Stimulated activated CD4-positive, alpha-beta T cell treated with anti-CD3 and anti-CD28 coated beads, Interleukin-12 subunit alpha, Interleukin-12 subunit beta, amount 100 ng/mL, for 24 hours (primary cell): ENCODE measurements at regions not wholly inside any gene's neighbourhood (a gene's known extent, or its start where the extent isn't known, plus 50 kb on each side); places are given as distances from the start of the nearest gene placed in this dataset.

Experiments used
- DNase-seq, 2 experiments: peaks; one replicate each; pipeline ENCODE4 v3.0.0-alpha.2; 2020; ENCODE audit warnings: low read depth in 2 of 2

DNA sequence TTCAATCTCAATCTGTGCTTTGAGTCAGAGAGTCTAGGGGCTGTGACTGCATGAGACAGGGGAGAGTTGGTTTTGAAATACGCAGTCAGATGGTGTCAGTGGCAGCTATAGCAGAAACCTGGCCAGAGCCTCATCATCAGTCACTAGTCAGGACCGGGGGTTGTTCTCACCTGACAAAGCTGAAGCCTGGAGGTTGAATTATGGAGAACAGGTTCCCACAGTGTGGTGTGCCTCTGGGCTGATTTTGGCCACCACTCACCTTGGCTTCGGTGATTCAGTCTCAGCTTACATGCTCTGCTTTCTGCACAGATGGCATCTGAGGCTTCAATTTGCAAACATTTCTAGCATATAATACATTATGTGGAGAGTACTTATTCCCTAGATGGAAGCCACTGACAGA lies 387.3 kb downstream of the YTHDC2 start:
- DNase-seq: no peak

DNA sequence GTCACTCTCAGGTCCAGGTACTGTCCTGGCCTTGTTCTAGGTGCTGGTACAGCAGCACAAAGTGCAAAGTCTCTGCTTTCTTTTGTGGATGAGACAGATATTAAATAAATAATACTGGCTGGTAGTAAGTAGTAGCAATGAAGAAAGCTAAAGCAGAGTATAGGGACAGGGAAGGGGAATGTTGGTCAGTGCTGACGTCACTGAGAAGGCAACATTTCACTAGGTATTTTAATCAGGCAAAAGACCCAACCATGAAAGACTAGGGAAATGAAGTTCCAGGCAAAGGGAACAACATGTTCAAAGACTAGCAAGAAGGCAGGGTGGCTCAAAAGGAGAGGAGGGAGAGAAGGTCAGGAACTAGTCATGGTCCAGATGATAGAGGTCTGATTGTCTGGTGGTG lies 388.2 kb downstream of the YTHDC2 start:
- DNase-seq: no peak

DNA sequence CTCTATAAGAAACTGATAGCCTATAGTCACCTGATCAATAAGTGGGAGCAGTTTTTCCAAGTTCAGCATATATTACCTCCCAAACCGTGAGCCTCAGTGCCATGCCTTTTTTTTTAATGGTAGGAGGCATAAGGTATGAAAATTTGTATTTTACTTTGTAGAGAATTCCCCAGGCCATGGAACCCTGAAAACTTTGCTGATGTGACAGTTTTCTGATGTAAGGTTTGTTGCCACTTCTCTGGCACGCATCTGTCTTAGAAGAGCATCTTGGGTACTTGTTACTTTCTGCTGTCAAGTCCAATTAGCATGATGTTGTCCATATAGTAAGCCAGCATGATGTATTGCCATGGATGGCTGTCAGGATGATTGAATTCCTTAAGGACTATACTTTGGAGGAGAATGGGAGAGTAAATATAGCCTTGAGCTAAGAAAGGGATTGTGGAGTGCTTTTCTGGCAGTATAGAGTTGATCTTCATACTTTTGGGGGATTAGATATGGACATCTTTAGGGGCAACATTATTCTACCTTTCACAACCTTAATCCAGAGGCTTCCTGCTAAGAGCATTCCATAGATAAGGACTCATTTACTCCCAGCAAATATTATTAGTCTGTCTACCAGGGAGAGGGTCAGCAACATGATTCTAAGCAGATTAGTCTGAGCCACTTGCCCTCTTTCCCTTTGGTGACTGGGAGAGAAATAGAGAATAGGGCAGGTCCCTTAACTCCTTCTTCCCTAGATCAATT lies 389.6 kb downstream of the YTHDC2 start:
- DNase-seq: no peak

DNA sequence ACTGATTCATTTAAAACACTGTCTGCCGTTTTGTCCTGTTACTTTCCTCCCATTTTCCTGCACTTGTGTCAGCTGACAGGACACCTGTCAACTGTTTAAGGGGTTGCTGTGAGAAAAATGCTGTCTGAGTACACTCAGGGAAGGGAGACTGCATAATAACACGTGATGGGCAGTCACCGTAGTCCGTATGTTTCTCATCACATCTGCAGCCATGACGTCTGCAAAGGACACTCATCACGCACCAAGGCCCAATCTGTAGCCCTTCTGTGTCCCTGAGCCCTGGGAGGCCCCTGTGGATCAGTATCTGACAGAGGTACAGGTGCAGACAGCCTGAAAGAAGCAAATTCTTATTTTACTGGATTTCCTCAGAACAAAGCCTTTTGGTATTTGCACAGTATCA lies 396.3 kb downstream of the YTHDC2 start:
- DNase-seq: no peak

DNA sequence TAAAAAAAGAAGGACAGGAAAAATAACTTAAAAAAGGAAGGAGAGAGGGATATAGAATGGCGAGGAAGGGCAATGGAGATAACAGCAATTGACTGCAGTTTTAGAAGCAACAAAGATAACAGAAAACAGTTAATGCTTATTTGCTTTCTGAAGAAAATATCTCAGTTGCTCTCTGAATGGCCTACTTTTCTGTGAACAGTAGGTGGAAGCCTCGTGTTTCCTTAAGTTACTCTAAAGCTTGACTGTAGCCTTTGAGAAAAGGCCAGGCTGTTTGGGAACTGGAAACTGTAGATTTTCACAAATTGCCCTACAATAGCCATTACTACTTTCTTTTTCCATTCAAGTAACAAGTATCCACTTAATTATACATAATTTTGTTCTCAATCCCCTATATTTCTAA lies 404.5 kb downstream of the YTHDC2 start:
- DNase-seq: no peak

DNA sequence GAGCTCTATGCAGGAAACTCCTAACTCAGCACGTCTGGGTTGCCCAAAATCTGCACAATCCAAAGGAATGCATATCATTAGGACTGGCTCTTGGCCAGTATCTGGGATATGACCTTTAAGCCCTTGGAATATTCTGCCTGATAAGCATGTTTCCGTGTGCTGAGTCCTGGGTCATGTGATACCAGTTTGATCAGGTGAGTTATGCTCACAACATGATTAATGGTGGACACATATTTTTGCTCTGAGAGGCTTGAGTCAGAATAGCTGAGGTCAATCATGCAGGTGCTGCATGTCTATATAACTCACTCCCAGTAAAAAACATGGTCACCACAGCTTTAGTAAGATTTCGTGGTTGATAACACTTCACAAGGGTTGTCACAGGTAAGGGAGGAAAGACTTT lies 408.8 kb downstream of the YTHDC2 start:
- no peak for DNase-seq

DNA sequence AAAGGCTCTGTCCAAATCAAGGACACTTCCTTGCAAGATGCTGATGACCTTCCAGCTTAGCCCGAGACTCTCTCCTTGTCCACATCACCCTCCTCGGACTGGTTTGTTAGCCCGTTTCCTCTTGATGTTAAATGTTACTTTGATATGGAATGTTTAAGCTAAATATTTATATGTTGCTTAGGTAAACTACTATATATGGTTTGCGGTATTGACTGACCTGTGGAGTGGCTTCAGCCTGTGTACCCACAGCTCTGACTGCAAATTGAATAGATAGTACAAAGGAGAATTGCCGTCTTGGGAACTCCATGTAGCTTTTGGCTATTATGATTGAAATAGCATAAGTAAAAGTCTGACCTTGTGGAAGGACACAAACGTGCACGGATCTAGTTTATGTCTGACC lies 422.0 kb downstream of the YTHDC2 start:
- no peak for DNase-seq

DNA sequence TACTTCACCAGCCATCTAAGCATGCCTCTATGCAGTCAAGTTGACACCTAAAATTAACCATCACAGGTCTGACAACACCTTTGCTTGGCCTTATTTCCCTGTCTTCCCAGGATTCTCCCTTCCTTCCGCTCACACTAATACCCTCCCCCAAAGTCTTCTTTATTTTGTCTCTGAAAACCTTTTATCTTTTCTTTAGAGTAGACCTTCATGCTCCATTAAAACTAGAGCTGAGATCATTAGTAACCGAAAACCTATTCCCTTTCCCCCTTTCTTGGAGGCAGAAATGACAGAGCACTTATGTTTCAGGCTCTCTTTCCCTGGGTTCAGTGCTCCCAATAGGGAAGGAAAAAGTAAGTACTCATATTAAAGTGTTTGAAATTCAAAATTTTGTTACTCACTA lies 423.8 kb downstream of the YTHDC2 start:
- DNase-seq: no peak

DNA sequence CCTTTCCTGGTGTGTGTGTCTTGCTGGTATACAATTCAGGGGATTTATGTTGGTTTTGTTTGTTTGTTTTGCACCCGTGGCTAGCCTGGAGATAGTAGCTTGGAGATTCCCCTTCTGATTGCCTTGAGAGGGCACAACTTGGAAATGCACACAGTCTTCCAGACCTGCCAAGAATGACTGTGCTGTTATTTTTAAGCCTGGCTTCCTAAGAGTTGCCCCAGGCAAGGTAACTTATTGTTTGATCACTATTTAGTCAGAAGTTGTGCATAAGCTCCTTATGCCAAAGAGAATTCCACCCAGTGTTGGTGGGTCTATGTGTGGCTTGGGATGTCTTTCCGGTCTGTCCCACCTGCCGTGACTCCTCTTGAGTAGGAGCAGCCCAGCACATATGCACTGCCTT lies 421.9 kb upstream of the KCNN2 start:
- DNase-seq: no peak

DNA sequence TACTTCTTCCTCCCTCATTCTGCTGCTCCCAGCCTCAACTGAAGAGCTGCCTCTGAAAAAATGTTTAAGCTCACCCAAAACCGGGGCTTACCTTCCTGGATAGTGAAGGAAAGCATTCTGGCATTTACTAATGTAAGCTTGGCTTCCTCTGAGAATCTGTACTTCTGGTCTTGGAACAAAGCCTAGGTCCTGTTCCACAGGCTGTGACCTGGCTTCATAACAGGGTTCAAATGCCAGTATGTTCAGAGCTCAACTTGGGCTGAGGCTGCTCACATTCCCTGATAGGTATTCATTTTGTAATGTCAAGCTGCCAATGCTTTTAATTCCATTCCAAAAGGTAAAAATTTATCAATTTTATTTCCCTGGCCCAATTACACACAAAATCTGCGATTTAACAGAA lies 411.7 kb upstream of the KCNN2 start:
- no peak for DNase-seq

DNA sequence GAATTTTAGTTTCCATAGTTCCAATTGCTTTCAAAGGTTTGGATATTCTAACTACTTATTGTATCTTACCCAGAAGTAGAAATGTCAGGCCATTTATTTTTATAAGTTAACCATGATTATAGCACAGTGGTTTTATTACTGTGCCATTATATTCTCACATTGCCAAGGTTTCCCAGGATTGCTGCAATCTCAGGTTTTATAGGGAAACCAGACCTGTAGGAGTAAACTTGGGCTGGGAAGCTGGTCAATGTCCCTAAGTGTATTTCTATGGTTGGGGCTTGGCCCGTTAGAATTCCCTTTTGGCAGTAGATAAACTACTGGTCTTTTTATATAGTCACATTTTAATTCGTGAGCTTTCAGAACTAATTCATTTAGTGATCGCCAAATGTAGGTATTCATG lies 396.6 kb upstream of the KCNN2 start:
- no peak for DNase-seq

DNA sequence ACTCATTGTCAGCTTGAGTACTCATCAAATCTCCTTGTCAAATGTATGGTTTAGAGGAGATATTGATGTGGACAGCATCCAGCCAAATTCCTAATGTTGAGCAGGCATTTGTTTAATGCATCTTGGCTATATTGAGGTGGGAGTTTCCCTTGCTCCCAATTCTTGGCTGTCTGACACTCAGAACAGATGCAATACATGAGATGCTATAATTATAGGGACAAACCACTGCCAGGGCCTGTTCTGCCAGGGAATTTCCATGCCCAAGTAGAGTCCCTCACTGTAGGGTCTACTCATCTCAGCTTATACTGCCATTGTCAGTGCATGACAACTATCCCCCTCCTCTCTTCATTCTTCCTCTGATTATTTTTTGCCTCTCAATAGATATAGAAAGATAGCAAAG lies 392.0 kb upstream of the KCNN2 start:
- DNase-seq: no peak

DNA sequence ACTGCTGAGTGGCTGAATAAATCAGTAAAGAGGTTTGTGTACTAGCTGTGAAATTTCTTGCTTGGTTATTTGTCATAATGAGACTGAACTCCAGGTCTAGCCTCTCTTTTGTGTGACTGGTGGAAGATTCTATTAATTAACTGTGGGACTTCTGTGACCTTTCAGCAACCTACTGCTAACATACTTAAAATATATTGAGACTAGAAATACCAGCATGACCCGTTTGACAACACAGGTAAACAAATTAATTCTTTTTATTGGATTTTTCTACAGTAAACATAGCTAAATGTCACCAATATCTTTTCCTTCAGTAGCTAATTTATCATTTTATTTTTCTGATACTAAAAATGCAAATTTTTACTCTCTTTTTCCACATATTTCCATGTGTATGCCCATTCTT lies 390.4 kb upstream of the KCNN2 start:
- DNase-seq: no peak

DNA sequence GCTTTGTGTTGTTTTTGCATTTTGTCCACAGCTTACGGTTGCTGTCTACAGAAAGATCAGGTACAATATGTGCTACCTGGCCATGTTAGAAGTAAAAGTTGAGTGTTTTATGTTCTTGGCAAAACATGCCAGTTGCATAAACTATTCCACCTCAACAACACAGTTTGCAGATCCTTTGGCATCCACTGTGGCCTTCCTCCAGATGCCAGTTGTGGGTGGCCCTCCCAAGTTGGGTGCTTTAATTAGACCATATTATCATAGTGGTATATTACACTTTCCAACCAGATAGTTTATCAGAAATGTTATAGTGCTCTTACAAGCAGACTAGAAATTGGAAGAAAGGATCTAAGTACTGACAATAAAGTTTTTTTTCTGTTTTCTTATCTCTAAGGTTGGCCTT lies 386.9 kb upstream of the KCNN2 start:
- no peak for DNase-seq

DNA sequence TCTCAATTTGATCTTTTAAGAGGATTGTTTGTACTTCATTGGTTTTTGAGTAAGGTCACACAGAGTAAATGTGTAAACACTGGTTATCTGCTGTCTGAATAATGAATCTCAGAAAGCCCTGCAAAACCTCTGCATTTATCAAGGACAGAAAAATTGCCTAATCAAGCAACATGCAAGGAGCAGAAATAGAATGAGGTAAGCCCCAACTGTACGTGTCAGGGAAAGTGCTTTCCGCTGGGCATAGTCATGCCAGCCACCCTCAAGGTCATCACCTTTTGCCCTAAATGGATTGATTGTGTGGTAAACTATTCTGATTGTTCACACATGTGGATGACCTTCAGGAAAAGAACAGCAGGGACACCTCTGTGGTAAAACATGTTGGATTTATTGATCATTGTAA lies 376.9 kb upstream of the KCNN2 start:
- no peak for DNase-seq

DNA sequence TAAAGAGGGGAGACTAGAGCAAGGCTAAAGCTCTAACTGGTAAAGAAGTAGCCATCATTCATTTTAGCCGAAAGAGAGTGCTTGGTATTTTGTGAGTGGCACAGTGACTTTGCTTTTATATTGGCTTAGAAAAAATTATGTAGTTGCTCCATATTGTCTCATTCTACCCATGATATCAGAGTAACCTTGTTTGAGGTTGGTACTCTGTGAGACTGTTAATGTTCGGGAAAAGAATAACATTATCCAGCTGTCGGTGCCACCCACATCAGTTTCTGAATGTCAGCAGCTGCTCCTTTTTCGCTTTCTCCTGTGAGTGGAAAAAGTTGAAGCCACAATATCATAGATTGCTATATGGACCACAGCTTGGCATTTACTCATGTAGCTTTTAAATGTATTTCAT lies 376.4 kb upstream of the KCNN2 start:
- DNase-seq: no peak

DNA sequence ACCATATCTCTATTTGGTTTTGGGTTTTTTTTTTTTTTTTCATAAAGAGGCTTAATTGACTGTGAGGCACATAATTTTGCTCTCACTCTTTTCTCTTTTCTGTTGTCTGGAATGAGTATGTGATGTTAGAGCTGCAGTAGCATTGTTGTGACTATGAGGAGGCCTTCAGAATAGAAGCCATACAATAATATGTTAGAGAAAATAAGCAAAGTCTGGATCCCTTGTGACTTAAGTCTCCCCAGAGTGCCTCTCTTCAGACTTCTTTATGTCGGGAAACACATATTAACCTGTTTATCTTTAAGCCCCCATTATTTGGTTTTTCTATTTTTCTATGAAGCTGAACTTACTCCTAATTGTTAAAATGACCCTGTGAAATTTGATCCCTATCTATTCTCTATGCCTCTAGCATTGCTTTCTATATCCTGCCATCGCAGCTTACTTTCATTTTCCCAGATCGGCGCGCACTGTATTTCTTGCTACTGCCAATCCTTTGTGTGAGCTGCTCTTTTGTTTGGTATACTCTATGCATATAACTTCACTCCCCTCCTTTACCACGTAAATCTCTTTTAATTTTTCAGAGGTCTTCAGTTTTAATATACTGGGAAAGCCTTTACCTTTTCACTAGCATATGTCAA lies 372.5 kb upstream of the KCNN2 start:
- no peak for DNase-seq

DNA sequence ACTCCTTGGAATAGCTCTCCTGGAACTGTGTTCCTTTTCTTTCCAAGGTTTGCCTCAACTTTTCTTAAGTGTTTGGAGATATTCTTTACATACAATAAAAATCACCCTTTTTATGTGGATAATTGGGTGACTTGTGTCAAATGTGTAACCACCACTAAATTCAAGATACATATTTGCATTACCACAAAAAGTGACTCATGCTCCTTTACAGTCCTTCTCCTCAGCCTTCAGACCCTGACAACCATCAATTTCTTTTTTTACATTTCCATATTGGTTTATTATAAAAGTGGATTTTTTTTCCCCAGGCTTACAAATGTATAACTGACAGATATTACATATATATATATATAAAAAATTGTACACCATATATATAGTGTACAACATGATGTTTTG lies 372.0 kb upstream of the KCNN2 start:
- no peak for DNase-seq

DNA sequence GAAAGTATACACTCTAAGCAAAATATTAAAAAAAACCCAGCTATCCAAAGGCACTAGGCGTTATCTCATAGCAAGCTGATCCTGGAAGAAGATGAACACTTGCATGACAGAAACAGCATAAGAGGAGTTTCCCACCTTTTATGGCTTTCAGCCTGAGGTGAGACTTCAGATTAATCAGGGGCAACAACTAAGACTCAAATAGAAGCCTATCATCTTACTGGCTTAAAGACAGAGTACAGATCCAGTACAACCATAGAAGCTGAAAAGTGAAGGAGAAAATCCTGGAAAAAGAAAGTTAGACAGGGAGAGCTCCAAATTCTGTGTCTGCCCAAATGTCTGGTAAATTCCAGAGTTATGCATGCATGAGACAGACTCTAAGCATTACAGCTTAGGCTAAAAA lies 360.8 kb upstream of the KCNN2 start:
- DNase-seq: no peak

DNA sequence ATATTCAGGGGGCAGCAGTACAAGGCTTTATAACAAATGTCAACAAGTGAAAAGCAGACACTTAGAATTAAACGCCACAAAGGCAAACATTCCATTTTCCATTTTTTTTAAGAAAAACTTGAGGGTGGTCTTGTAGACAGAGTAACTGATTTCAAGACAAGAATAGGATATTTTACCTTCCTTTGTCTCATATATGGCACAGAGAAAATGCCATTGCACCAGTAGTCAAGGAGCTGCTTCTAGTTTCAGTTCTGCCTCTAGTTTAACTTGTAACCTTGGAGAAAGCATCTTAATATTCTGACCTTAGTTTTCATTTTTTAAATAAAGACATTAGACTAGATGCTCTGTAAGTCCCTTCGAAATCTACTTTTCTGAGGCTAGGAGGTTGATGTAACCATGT lies 355.3 kb upstream of the KCNN2 start:
- no peak for DNase-seq

DNA sequence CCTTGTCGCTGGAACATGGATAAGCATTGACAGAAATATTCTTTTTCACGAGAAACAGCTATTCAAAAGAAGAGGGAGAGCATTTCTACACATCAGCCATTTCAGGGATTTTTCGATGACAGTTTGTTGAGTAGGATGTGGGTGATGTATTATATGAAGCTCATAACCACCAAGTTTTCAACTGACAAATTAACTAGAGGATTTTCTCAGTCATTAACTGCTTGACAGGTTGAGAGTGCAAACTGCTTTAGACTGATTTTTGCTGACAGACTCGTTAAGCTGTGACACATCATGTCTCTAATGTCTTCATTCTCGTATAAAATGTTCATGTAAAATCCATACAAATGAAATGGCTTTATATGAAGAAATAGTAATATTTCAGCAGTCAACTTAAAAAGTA lies 354.2 kb upstream of the KCNN2 start:
- DNase-seq: no peak

DNA sequence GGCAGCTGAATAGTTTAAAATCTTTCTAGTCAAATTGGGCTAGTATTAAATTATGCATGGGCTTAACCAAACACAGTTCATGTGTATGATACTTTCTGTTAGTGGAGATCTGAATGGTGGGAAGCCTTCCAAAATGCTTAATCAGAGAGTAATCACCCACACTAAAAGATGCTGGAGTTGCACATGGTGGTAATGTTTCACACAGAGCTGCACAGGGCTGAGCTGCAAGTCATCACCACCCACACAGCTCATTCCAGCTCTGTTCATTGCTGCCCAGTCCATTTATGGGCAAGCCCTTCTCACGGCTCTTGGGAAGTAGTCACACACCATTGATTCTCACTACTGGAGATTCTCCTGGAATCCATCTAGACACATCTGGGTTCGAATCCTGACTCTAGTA lies 351.5 kb upstream of the KCNN2 start:
- no peak for DNase-seq

DNA sequence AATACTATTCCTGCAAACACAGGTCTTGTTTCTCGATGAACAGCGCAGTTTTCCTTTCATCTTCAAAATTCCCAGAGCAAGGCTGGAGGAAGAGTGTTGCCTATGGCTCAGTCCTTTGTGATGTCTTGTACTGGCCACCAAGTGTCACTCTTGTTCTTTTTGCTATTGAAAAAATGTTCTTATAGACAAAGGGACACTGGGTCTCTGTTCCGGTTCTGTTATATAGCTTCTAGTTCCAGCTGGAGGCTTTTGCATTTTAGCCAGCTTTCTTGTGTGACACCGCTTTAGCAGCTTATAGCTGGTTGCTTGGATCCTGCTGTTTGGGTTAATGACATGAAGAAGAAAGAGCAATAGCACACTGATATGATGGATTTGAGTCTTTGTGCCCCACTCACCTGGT lies 343.7 kb upstream of the KCNN2 start:
- DNase-seq: no peak

DNA sequence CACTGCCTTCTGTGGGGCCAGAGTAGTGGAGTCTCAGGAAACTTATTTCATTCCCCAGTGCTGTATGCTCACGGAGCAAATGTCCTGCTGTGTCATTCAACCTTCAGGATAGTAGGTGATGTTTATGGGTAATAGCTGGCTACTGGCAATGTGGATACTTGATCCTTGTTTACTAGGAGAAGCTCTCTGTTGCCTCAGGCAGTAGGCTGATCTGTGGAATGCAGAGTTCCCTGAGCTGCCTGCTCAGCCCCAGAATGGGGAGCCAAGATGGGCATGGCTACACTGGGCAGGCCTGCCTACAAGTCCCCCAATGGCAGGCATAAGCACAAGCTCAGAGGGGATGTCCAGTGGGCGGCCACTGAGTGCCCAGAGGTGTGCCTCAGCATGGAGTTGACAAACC lies 323.1 kb upstream of the KCNN2 start:
- no peak for DNase-seq
